Left lung (tissue), 4 donors: ENCODE measurements at regions not wholly inside any gene's neighbourhood (a gene's known extent, or its start where the extent isn't known, plus 50 kb on each side); places are given as distances from the start of the nearest gene placed in this dataset.

Experiments used
- ATAC-seq: fragments of 200-7000 bp; cut with Tn5 transposase; one replicate; pipeline ENCODE4 v1.9.1; 2020; ENCODE audit warnings: moderate library complexity
- DNase-seq, 4 donors: peaks; one replicate each; pipeline ENCODE4 v3.0.0-alpha.2; 2013 to 2020
- H3K27ac ChIP-seq, 2 donors: fragments of 200-600 bp; sonication (generic) in 1 of 2; one replicate each; pipeline versions ENCODE4 v1.5.0 to v1.8.0; 2020 to 2021
- H3K27me3 ChIP-seq, 2 donors: fragments of 200-600 bp; sonication (generic) in 1 of 2; one replicate each; pipeline versions ENCODE4 v1.5.0 to v1.8.0; 2020 to 2021
- H3K36me3 ChIP-seq, 2 donors: fragments of 200-600 bp; sonication (generic) in 1 of 2; one replicate each; pipeline versions ENCODE4 v1.5.0 to v1.8.0; 2020 to 2021
- H3K4me1 ChIP-seq, 2 donors: fragments of 200-600 bp; one replicate each; pipeline ENCODE4 v1.8.0; 2021
- H3K4me3 ChIP-seq, 2 donors: fragments of 200-600 bp; sonication (generic) in 1 of 2; one replicate each; pipeline versions ENCODE4 v1.5.0 to v1.8.0; 2020 to 2021; ENCODE audit warnings: mild to moderate bottlenecking in 1 of 2
- H3K9me3 ChIP-seq, 2 donors: fragments of 200-600 bp; sonication (generic) in 1 of 2; one replicate each; pipeline versions ENCODE4 v1.5.0 to v1.8.0; 2020 to 2021
- CTCF ChIP-seq, 2 donors: fragments of 200-600 bp; sonication (generic) in 1 of 2; IDR thresholded peaks; one replicate each; pipeline versions ENCODE4 v1.5.0 to v1.8.0; 2021; ENCODE audit warnings: antibody characterized with exemption in 2 of 2
- intact Hi-C, 2 donors: fragments of 100-400 bp; cut with DNase I; formaldehyde crosslinking; loops; one replicate each; pipeline versions ENCODE4 v1.11.2 to v1.14.2; 2022
- donor health status: DM: no; HTN: yes; CAD: no.
- donor health status: DM: no; HTN: no; CAD: no.

GRCh38 chr11:70549386-70549785, 151.1 kb downstream of the CTTN start:
- intact Hi-C loops, result no loop called here
- H3K27me3 ChIP-seq, result no peaks in the 10 kb centered on the region
- no peaks in the 10 kb centered on the region for H3K36me3 ChIP-seq
- no peaks in the 10 kb centered on the region for H3K4me1 ChIP-seq
- DNase-seq (no peak), ATAC-seq (no peak)
- H3K27ac ChIP-seq, result no peak overlapping the region
- H3K9me3 ChIP-seq, result no peaks in the 10 kb centered on the region
- no peak for TF ChIP-seq CTCF (IDR thresholded peaks at IDR 0.05)
- H3K4me3 ChIP-seq, result no peak overlapping the region

- intact Hi-C loops, result no loop called here
- no peak overlapping the region for H3K27ac ChIP-seq
- DNase-seq, result no peak
Measured at GRCh38 chr11:70549796-70550195, 151.5 kb downstream of the CTTN start.

GRCh38 chr11:70550456-70551195, 152.3 kb downstream of the CTTN start:
- Histone ChIP-seq H3K36me3 (no peaks in the 10 kb centered on the region), H3K9me3 (no peaks in the 10 kb centered on the region), H3K4me1 (no peaks in the 10 kb centered on the region), H3K4me3 (no peak overlapping the region), H3K27me3 (no peaks in the 10 kb centered on the region), H3K27ac (no peak overlapping the region)
- TF ChIP-seq CTCF (IDR thresholded peaks at IDR 0.05), result no peak
- ATAC-seq (no peak), DNase-seq (no peak)
- intact Hi-C loops, result no loop called here

More at GRCh38 chr11:70549796-70550195, 151.5 kb downstream of the CTTN start:
- Histone ChIP-seq H3K36me3 (no peaks in the 10 kb centered on the region), H3K4me3 (no peak overlapping the region), H3K4me1 (no peaks in the 10 kb centered on the region), H3K27me3 (no peaks in the 10 kb centered on the region), H3K9me3 (no peaks in the 10 kb centered on the region)
- TF ChIP-seq CTCF (IDR thresholded peaks at IDR 0.05), result no peak
- no peak for ATAC-seq

GRCh38 chr11:70551351-70552166, 153.2 kb downstream of the CTTN start:
- intact Hi-C loops, result no loop called here
- H3K4me1 ChIP-seq, result no peaks in the 10 kb centered on the region
- no peaks in the 10 kb centered on the region for H3K36me3 ChIP-seq
- H3K27me3 ChIP-seq, result no peaks in the 10 kb centered on the region
- no peak overlapping the region for H3K4me3 ChIP-seq
- no peaks in the 10 kb centered on the region for H3K9me3 ChIP-seq
- ATAC-seq, result no peak
- no peak overlapping the region for H3K27ac ChIP-seq
- no peak for DNase-seq
- no peak for TF ChIP-seq CTCF (IDR thresholded peaks at IDR 0.05)
